CD14-positive monocyte (primary cell): ENCODE measurements at regions not wholly inside any gene's neighbourhood (a gene's known extent, or its start where the extent isn't known, plus 50 kb on each side); places are given as distances from the start of the nearest gene placed in this dataset.

ENCODE experiments used
- DNase-seq, 3 donors: peaks; one replicate each; pipeline ENCODE4 v3.0.0-alpha.2; 2011 to 2022
- H2AFZ ChIP-seq: 2 replicates; pipeline ENCODE4 v1.6.0; 2012; ENCODE audit warnings: mild to moderate bottlenecking, low read depth, low read length, inconsistent platforms; ENCODE audit not compliant: insufficient read depth, poor library complexity, severe bottlenecking
- H3K27ac ChIP-seq, 2 donors: 1 replicate in 1 of 2; 2 replicates in 1 of 2; pipeline ENCODE4 v1.5.1; 2012 to 2013; ENCODE audit warnings: low read length in 2 of 2, control low read depth in 1 of 2, inconsistent platforms in 1 of 2, low read depth in 1 of 2, mild to moderate bottlenecking in 1 of 2
- H3K27me3 ChIP-seq, 2 donors: one replicate each; pipeline versions ENCODE4 v1.6.0 to v1.6.1; 2011 to 2013; ENCODE audit warnings: low read length in 2 of 2; ENCODE audit not compliant: control insufficient read depth in 2 of 2, insufficient read depth in 2 of 2
- H3K36me3 ChIP-seq, 2 donors: replicated peaks in 1 of 2; 1 replicate in 1 of 2; 2 replicates in 1 of 2; pipeline versions ENCODE4 v1.5.1 to v1.6.1; 2012 to 2013; ENCODE audit warnings: low read length in 2 of 2, control low read depth in 1 of 2, inconsistent platforms in 1 of 2, mild to moderate bottlenecking in 1 of 2; ENCODE audit not compliant: insufficient read depth in 2 of 2, control insufficient read depth in 1 of 2
- H3K4me1 ChIP-seq, 2 donors: 1 replicate in 1 of 2; 2 replicates in 1 of 2; pipeline versions ENCODE4 v1.5.1 to v1.6.1; 2012 to 2013; ENCODE audit warnings: low read length in 2 of 2, control low read depth in 1 of 2, inconsistent platforms in 1 of 2, mild to moderate bottlenecking in 1 of 2, moderate library complexity in 1 of 2; ENCODE audit not compliant: insufficient read depth in 2 of 2, control insufficient read depth in 1 of 2
- H3K4me2 ChIP-seq: replicated peaks from 2 replicates; pipeline ENCODE3; 2012; ENCODE audit warnings: low read length, moderate library complexity, mild to moderate bottlenecking; ENCODE audit not compliant: poor library complexity, severe bottlenecking; ENCODE audit errors: extremely low read depth
- H3K4me3 ChIP-seq, 3 experiments: fragments of 200-600 bp in 1 of 3; sonication (generic) in 1 of 3; replicated peaks in 1 of 3; 1 replicate in 2 of 3; 2 replicates in 1 of 3; pipeline ENCODE4 v1.5.1; 2011 to 2013; ENCODE audit warnings: low read length in 3 of 3, mild to moderate bottlenecking in 3 of 3, control low read depth in 2 of 3, low read depth in 2 of 3, inconsistent platforms in 1 of 3, moderate library complexity in 1 of 3
- H3K79me2 ChIP-seq: 2 replicates; pipeline ENCODE4 v1.6.0; 2012; ENCODE audit warnings: mild to moderate bottlenecking, control low read depth, inconsistent platforms, low read length, moderate library complexity; ENCODE audit not compliant: insufficient read depth
- H3K9ac ChIP-seq: 2 replicates; pipeline ENCODE4 v1.6.0; 2017; ENCODE audit warnings: low read length, mild to moderate bottlenecking; ENCODE audit not compliant: insufficient read depth, poor library complexity, severe bottlenecking
- H3K9me3 ChIP-seq, 2 donors: replicated peaks in 1 of 2; 1 replicate in 1 of 2; 2 replicates in 1 of 2; pipeline versions ENCODE4 v1.5.1 to v1.6.1; 2012 to 2013; ENCODE audit warnings: low read length in 2 of 2, control low read depth in 1 of 2; ENCODE audit not compliant: control insufficient read depth in 1 of 2, insufficient read depth in 1 of 2
- H4K20me1 ChIP-seq: 2 replicates; pipeline ENCODE4 v1.6.0; 2012; ENCODE audit warnings: mild to moderate bottlenecking, low read length, control low read depth, moderate library complexity; ENCODE audit not compliant: insufficient read depth
- H3K27ac Mint-ChIP-seq, 7 donors: one replicate each; pipeline ENCODE4 v1.8.0; 2020; ENCODE audit warnings: mild to moderate bottlenecking in 7 of 7, mixed read lengths in 7 of 7, moderate library complexity in 6 of 7, inconsistent platforms in 2 of 7
- H3K27me3 Mint-ChIP-seq, 3 donors: one replicate each; pipeline ENCODE4 v1.8.0; 2021 to 2022; ENCODE audit warnings: low read depth in 3 of 3, mild to moderate bottlenecking in 3 of 3, mixed read lengths in 3 of 3, moderate library complexity in 3 of 3, inconsistent platforms in 1 of 3
- H3K36me3 Mint-ChIP-seq, 2 donors: one replicate each; pipeline ENCODE4 v1.8.0; 2020; ENCODE audit warnings: mixed read lengths in 2 of 2, inconsistent platforms in 1 of 2, mild to moderate bottlenecking in 1 of 2
- H3K4me1 Mint-ChIP-seq: one replicate; pipeline ENCODE4 v1.8.0; 2020; ENCODE audit warnings: mild to moderate bottlenecking, mixed read lengths
- H3K4me3 Mint-ChIP-seq, 2 donors: one replicate each; pipeline ENCODE4 v1.8.0; 2020; ENCODE audit warnings: mild to moderate bottlenecking in 2 of 2, mixed read lengths in 2 of 2, moderate library complexity in 1 of 2
- H3K9me3 Mint-ChIP-seq, 7 donors: one replicate each; pipeline ENCODE4 v1.8.0; 2020 to 2022; ENCODE audit warnings: mixed read lengths in 7 of 7, mild to moderate bottlenecking in 6 of 7, moderate library complexity in 6 of 7, inconsistent platforms in 2 of 7
- WGBS: methylation state at CpG from one replicate; pipeline ENCODE4 v1.1.5; 2013; ENCODE audit warnings: missing lambda C conversion rate; ENCODE audit not compliant: insufficient coverage; 5-methylcytosine and 5-hydroxymethylcytosine counted together
- intact Hi-C, 2 donors: fragments of 100-400 bp; cut with micrococcal nuclease; formaldehyde crosslinking; loops; one replicate each; pipeline versions ENCODE4 v1.15.0 to v1.15.1; 2023
- TF ChIP-seq, protein P1 (sequence below): fragments of 200-600 bp; IDR thresholded peaks from one replicate; pipeline ENCODE4 v1.8.0; 2022; ENCODE audit warnings: antibody characterized with exemption, mild to moderate bottlenecking

DNA sequence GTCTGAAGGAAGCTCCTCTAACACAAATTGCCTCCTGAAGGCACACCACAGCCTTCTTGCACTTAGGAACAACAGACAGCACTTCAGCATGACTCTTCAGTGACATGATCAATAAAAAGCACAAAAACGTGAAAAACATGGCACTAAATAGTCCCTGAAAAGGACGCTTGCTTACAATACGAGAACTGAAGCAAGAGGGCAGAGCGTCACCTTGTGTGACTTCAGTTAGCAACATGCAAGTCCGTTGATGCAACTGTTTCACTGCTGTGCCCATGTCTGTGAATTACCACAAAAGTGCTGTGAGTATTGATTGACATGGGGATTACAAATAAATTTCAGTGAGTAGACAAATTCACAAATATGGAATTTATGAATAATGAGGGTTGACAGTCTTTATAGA, 219.9 kb upstream of the GAS1 start:
- DNase-seq: no peak
- no peaks in the 10 kb centered on the region for H4K20me1 ChIP-seq
- Mint-ChIP-seq H3K9me3 (peaks cover 0 to 6% (median 0%) of the 10 kb centered on the region in 7 donors), H3K27me3 (peaks cover 0 to 3% (median 2%) of the 10 kb centered on the region in 3 donors), H3K4me1 (no peaks in the 10 kb centered on the region), H3K27ac (no peak overlapping the region), H3K36me3 (no peaks in the 10 kb centered on the region), H3K4me3 (no peak overlapping the region)
- no peaks in the 10 kb centered on the region for H3K36me3 ChIP-seq
- H3K79me2 ChIP-seq: no peaks in the 10 kb centered on the region
- no peak overlapping the region for H2AFZ ChIP-seq
- TF ChIP-seq, protein P1, sequence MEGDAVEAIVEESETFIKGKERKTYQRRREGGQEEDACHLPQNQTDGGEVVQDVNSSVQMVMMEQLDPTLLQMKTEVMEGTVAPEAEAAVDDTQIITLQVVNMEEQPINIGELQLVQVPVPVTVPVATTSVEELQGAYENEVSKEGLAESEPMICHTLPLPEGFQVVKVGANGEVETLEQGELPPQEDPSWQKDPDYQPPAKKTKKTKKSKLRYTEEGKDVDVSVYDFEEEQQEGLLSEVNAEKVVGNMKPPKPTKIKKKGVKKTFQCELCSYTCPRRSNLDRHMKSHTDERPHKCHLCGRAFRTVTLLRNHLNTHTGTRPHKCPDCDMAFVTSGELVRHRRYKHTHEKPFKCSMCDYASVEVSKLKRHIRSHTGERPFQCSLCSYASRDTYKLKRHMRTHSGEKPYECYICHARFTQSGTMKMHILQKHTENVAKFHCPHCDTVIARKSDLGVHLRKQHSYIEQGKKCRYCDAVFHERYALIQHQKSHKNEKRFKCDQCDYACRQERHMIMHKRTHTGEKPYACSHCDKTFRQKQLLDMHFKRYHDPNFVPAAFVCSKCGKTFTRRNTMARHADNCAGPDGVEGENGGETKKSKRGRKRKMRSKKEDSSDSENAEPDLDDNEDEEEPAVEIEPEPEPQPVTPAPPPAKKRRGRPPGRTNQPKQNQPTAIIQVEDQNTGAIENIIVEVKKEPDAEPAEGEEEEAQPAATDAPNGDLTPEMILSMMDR: no peak
- H3K9me3 ChIP-seq: no peaks in the 10 kb centered on the region
- H3K27me3 ChIP-seq: no peaks in the 10 kb centered on the region
- H3K4me2 ChIP-seq: no peak overlapping the region
- 78% methylated on average over 5 of the region's 5 CpGs for WGBS
- H3K27ac ChIP-seq: no peak overlapping the region
- no peak overlapping the region for H3K4me3 ChIP-seq
- no peaks in the 10 kb centered on the region for H3K4me1 ChIP-seq
- H3K9ac ChIP-seq: no peak overlapping the region
- intact Hi-C loops: no loop called here

DNA sequence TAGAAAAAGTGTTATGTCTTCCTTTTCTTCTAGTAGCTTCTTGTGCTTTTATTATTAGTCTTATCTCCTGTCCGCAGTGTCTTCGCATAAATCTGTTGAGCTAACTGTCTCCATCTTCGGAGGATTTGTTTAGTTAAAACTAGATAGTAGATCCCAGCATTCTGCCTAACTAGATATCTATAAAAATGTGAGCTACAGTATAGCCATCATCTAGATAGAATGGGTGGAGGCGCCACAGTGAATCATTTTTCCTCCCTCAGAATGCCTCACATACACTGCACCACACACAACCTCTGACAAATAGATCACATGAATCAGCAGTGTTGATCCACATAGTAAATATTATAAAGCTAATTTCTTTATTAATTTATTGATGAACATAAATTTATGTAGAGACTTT, 220.3 kb upstream of the GAS1 start:
- Mint-ChIP-seq H3K27ac (no peak overlapping the region), H3K9me3 (peaks cover 0 to 6% (median 0%) of the 10 kb centered on the region in 7 donors), H3K4me1 (no peaks in the 10 kb centered on the region), H3K27me3 (peaks cover 0 to 3% (median 2%) of the 10 kb centered on the region in 3 donors), H3K36me3 (no peaks in the 10 kb centered on the region), H3K4me3 (no peak overlapping the region)
- Histone ChIP-seq H3K9me3 (no peaks in the 10 kb centered on the region), H3K79me2 (no peaks in the 10 kb centered on the region), H3K4me2 (no peak overlapping the region), H3K9ac (no peak overlapping the region), H3K4me1 (no peaks in the 10 kb centered on the region), H3K36me3 (no peaks in the 10 kb centered on the region), H2AFZ (no peak overlapping the region), H4K20me1 (no peaks in the 10 kb centered on the region), H3K27ac (no peak overlapping the region), H3K27me3 (no peaks in the 10 kb centered on the region), H3K4me3 (no peak overlapping the region)
- TF ChIP-seq, protein P1: no peak
- WGBS: no CpG with 5 or more reads among the region's 4 CpGs
- no peak for DNase-seq
- intact Hi-C loops: no loop called here
